NCI-H1694 (cell line): ENCODE measurements at regions not wholly inside any gene's neighbourhood (a gene's known extent, or its start where the extent isn't known, plus 50 kb on each side); places are given as distances from the start of the nearest gene placed in this dataset.

Experiments
- DNase-seq: peaks from one replicate; lab custom pipeline; 2025; lab: John Stamatoyannopoulos, UW

GRCh38 chr4:138857416-138857815, 158.2 kb upstream of the NOCT start:
- no peak for DNase-seq

- DNase-seq: peak; percentile 13
Observed at GRCh38 chr4:138852681-138853080, 162.9 kb upstream of the NOCT start.

- peak; percentile 94 for DNase-seq
Observed at GRCh38 chr4:138851391-138852335, 163.9 kb upstream of the NOCT start.

GRCh38 chr4:138845664-138846063, 169.9 kb upstream of the NOCT start:
- DNase-seq: no peak

GRCh38 chr4:138845054-138845453, 170.5 kb upstream of the NOCT start:
- DNase-seq: no peak

- no peak for DNase-seq
Observed at GRCh38 chr4:138843616-138844015, 172.0 kb upstream of the NOCT start.

- no peak for DNase-seq
Observed at GRCh38 chr4:138841343-138841742, 174.2 kb upstream of the NOCT start.

- DNase-seq: no peak
Observed at GRCh38 chr4:138838251-138838650, 177.3 kb upstream of the NOCT start.

- peak; percentile 74 for DNase-seq
Observed at GRCh38 chr4:138835832-138836533, 179.6 kb upstream of the NOCT start.

- DNase-seq: no peak
Observed at GRCh38 chr4:138833974-138834373, 181.6 kb upstream of the NOCT start.

GRCh38 chr4:138832563-138832962, 183.0 kb upstream of the NOCT start:
- DNase-seq: no peak

GRCh38 chr4:138831948-138832347, 183.6 kb upstream of the NOCT start:
- DNase-seq: no peak

GRCh38 chr4:138828926-138829325, 186.7 kb upstream of the NOCT start:
- DNase-seq: no peak

GRCh38 chr4:138826754-138827153, 188.8 kb upstream of the NOCT start:
- DNase-seq: no peak

- no peak for DNase-seq
Observed at GRCh38 chr4:138826322-138826721, 189.3 kb upstream of the NOCT start.

GRCh38 chr4:138821331-138821730, 194.2 kb upstream of the NOCT start:
- no peak for DNase-seq

- no peak for DNase-seq
Observed at GRCh38 chr4:138816875-138817274, 198.7 kb upstream of the NOCT start.

- DNase-seq: no peak
Observed at GRCh38 chr4:138815811-138816210, 199.8 kb upstream of the NOCT start.

GRCh38 chr4:138805736-138806135, 209.8 kb upstream of the NOCT start:
- peak; percentile 81 for DNase-seq

GRCh38 chr4:138804711-138805110, 210.9 kb upstream of the NOCT start:
- no peak for DNase-seq

- no peak for DNase-seq
Observed at GRCh38 chr4:138803051-138803450, 212.5 kb upstream of the NOCT start.

- no peak for DNase-seq
Observed at GRCh38 chr4:138802499-138802898, 213.1 kb upstream of the NOCT start.

GRCh38 chr4:138800421-138800820, 215.2 kb upstream of the NOCT start:
- DNase-seq: no peak
